GM04504 (cell line): ENCODE measurements at regions not wholly inside any gene's neighbourhood (a gene's known extent, or its start where the extent isn't known, plus 50 kb on each side); places are given as distances from the start of the nearest gene placed in this dataset.
A peak's percentile ranks its signal among the peaks of the same experiment; 100 is the strongest.

Source experiments
- DNase-seq: peaks from one replicate; pipeline ENCODE4 v3.0.0-alpha.2; 2012; ENCODE audit warnings: low read depth

- no peak for DNase-seq
Measured at GRCh38 chr10:112871021-112871420, 79.0 kb upstream of the TCF7L2 start.

- DNase-seq: no peak
Measured at GRCh38 chr10:112872728-112873127, 77.3 kb upstream of the TCF7L2 start.

DNA sequence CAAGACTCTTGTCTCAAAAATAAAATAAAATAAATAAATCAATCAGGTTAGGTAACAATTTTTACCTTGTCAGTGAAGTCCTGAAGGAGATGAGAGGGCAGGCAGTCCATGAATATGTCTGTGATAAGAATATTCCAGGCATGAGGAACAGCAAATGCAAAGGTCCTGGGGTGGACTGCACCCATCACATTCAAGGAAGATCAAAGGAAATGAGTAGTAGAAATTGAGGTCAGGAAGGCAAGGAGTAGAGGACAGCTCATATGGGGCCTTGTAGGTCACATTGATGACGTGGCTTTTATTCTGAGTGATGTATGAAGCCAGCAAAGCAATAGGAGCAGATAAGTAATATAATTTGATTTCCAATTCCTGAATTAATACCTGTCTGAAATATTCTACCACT is 76.5 kb upstream of the TCF7L2 start:
- DNase-seq: no peak

- DNase-seq: no peak
Measured at GRCh38 chr10:112874982-112875381, 75.1 kb upstream of the TCF7L2 start.

- peak; percentile 26 for DNase-seq
Measured at GRCh38 chr10:112875476-112876267, 74.4 kb upstream of the TCF7L2 start.

DNA sequence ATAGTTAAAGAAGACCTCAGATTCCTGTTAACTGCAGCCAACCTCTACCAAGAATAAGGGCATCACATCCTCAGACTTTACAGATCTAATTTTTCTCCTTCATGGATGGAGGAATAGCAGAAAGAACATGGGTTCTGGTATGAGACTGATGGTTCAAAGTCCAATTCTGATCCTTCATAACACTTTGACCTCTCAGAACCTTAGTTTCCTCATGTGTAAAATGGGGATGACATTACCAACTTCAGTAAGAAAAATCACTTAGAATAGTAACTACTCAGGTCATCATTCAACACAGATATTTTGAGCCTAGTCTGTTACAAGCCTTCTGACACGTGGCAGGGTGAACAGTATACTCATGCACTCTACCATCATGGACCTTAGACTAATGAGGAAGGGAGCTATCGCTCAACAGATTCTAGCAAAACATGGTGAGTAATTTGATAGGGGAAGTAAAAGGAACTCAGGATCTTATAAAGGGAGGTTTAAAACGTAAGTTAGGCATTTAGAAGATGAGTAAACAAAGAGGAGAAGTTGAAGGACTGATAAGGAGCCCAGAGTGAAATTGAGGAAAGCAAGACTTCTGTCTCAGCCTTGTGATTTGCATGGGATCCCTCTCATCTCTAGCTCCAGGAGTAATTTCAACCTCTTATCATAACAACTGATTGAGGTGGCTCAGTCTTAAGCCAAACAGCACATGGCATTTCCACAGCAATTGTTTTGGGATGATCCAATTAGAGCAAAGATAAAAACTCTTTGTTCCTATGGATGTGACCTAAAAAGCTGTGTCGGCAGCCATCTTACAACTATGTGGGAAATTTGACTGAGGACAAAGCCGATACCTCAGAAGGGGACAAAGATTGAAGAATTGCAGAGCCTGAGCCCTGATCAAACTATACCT is 69.2 kb upstream of the TCF7L2 start:
- no peak for DNase-seq

- no peak for DNase-seq
Measured at GRCh38 chr10:112883360-112884178, 66.5 kb upstream of the TCF7L2 start.

GRCh38 chr10:112884179-112884504 is 65.9 kb upstream of the TCF7L2 start:
- DNase-seq: no peak

GRCh38 chr10:112886463-112886862 is 63.6 kb upstream of the TCF7L2 start:
- DNase-seq: no peak

GRCh38 chr10:112887968-112888367 is 62.1 kb upstream of the TCF7L2 start:
- no peak for DNase-seq

- DNase-seq: no peak
Measured at GRCh38 chr10:112895292-112895691, 54.8 kb upstream of the TCF7L2 start.

DNA sequence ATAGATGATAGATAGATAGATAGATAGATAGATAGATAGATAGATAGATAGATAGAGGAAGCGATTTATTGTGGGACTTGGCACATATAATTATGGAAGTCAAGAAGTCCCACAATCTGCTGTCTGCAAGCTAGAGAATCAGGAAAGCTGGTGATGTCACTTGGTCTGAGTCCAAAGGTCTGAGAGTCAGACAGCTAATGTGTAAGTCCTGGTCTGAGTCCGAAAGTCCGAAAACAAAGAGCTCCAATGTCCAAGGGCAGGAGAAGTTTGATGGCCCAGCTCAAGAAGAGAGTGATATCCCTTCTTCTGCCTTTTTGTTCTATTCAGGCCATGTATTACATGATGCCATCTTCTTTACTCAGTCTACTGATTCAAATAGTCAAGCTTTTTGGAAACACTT is 53.8 kb upstream of the TCF7L2 start:
- no peak for DNase-seq

GRCh38 chr10:112896722-112897121 is 53.3 kb upstream of the TCF7L2 start:
- DNase-seq: no peak

DNA sequence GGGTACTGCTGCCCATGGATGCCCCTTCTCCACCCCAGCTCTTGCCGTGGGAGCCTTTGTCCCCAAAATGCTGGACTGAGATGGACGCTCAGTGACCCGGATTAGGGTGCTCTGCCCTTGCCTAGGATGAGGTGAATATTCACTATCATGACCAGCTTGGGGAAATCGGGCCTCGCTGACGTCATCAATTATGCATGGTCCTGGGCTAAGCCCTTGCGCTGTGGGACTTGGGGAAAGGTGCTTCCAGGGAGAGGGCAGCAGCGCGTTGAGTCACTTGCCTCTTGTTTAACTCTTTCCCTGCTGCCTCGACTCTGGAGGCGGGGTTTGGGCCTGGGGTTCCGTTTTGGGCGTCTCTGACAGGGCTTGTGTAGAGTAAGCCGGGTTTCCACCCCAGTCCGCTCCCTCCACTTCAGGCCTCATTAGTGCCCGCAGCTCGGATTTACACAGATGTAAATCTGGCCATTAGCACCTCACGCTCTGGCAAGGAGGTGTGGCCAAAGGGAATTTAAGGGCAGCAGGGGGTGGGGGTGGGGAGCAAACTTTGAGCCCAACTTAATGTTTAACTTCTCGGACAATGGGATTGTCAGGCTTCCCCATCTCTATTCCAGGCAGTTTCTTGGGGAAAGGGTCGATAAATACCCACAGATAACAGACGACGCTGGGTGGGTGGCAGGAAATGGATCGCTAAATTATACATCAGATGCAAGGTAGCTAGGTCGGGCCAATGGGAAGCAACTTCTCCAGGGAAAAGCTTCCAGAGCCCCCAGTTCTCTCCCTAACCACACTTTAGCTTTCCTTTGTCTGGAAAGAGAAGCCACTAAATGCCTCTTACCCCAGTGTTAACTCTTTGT is 51.3 kb upstream of the TCF7L2 start:
- peak; percentile 7 for DNase-seq

DNA sequence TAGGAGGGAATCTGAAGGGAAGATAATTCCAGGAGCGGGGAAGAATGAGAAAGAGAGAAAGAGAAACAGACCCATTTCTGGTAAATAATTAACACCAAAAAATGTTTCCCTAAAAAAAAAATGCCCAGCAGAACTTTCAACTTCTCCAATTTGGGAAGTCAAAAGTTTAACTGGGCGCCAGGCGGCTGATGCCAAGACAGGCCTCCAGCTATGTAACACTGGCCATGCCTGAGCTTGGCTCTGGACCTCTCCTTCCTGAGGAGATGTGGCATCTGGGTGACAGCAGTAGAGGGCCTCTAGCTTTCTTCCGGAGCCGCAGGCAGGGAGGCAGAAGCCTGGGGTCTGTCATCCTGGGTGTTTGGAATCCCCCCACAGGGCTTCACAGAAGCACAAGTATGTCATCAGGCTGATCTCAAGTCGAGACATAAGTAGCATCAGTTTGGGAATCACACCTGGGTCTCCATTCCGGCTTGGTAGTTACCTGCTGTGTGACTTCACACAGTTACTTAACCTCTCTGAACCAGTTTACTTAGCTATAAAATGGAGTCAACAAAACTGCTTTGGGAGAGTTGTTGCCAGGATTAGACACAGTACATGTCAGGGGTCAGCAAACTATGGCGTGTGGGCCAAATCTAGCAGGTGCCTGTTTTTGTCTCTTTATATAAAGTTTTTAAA is 50.5 kb upstream of the TCF7L2 start:
- DNase-seq: no peak
